ENCODE measurements at regions not wholly inside any gene's neighbourhood (a gene's known extent, or its start where the extent isn't known, plus 50 kb on each side); places are given as distances from the start of the nearest gene placed in this dataset.

- Histone ChIP-seq H3K36me3 (no peaks in the 10 kb centered on the region), H3K4me3 (no peak overlapping the region), H3K9me3 (no peaks in the 10 kb centered on the region), H3K4me1 (no peaks in the 10 kb centered on the region), H3K27me3 (no peaks in the 10 kb centered on the region), H3K27ac (no peak overlapping the region)
- ATAC-seq (no peak), FAIRE-seq (no peak), DNase-seq (no peak)
- WGBS, 2 donors: 80 to 93% methylated on average over 2 of the region's 2 CpGs
- intact Hi-C loops (cut with DNase I): no loop called here
- no peak for TF ChIP-seq CTCF (IDR thresholded peaks at IDR 0.05)
These were observed 219.9 kb upstream of the RAB6C start for GRCh38 chr2:129759472-129760010.

GRCh38 chr2:129760669-129761068 is 218.8 kb upstream of the RAB6C start:
- 94 to 96% methylated on average over 7 of the region's 7 CpGs for WGBS, 2 donors
- peak in 1 of 6 donors; percentile 53 for DNase-seq

GRCh38 chr2:129761569-129762021 is 217.9 kb upstream of the RAB6C start:
- no peak for TF ChIP-seq CTCF (IDR thresholded peaks at IDR 0.05)
- FAIRE-seq (no peak), ATAC-seq (no peak), DNase-seq (peak in 1 of 6 donors; percentile 54)
- no peaks in the 10 kb centered on the region for H3K27me3 ChIP-seq
- H3K36me3 ChIP-seq: no peaks in the 10 kb centered on the region
- H3K9me3 ChIP-seq: no peaks in the 10 kb centered on the region
- intact Hi-C loops (cut with DNase I): no loop called here
- 86 to 90% methylated on average over 10 of the region's 10 CpGs for WGBS, 2 donors
- no peak overlapping the region for H3K4me3 ChIP-seq
- no peaks in the 10 kb centered on the region for H3K4me1 ChIP-seq
- no peak overlapping the region for H3K27ac ChIP-seq

More at GRCh38 chr2:129760669-129761068, 218.8 kb upstream of the RAB6C start:
- Histone ChIP-seq H3K36me3 (no peaks in the 10 kb centered on the region), H3K4me1 (no peaks in the 10 kb centered on the region), H3K27me3 (no peaks in the 10 kb centered on the region), H3K4me3 (no peak overlapping the region), H3K27ac (no peak overlapping the region), H3K9me3 (no peaks in the 10 kb centered on the region)
- no peak for TF ChIP-seq CTCF (IDR thresholded peaks at IDR 0.05)
- intact Hi-C loops (cut with DNase I): no loop called here
- ATAC-seq (no peak), FAIRE-seq (no peak)

GRCh38 chr2:129762386-129763189 is 216.9 kb upstream of the RAB6C start:
- TF ChIP-seq CTCF (IDR thresholded peaks at IDR 0.05): no peak
- Histone ChIP-seq H3K4me1 (no peaks in the 10 kb centered on the region), H3K36me3 (no peaks in the 10 kb centered on the region), H3K4me3 (no peak overlapping the region), H3K27me3 (no peaks in the 10 kb centered on the region), H3K27ac (no peak overlapping the region), H3K9me3 (no peaks in the 10 kb centered on the region)
- DNase-seq: no peak
- FAIRE-seq: no peak
- ATAC-seq: no peak
- intact Hi-C loops (cut with DNase I): no loop called here
- WGBS, 2 donors: 75 to 87% methylated on average over 8 of the region's 8 CpGs

Data from pancreas (tissue), 10 donors.